Immature natural killer cell (primary cell): ENCODE measurements at regions not wholly inside any gene's neighbourhood (a gene's known extent, or its start where the extent isn't known, plus 50 kb on each side); places are given as distances from the start of the nearest gene placed in this dataset.

Experiments
- DNase-seq, 3 donors: peaks; one replicate each; pipeline ENCODE4 v3.0.0; 2022; ENCODE audit warnings: mixed read lengths in 1 of 3
- H3K27ac Mint-ChIP-seq, 6 donors: one replicate each; pipeline ENCODE4 v1.8.0; 2020; ENCODE audit warnings: mixed read lengths in 6 of 6, mild to moderate bottlenecking in 5 of 6, inconsistent platforms in 4 of 6, moderate library complexity in 3 of 6
- H3K27me3 Mint-ChIP-seq, 3 donors: one replicate each; pipeline ENCODE4 v1.8.0; 2020 to 2021; ENCODE audit warnings: low read depth in 3 of 3, mild to moderate bottlenecking in 3 of 3, mixed read lengths in 3 of 3, moderate library complexity in 3 of 3, inconsistent platforms in 1 of 3
- H3K36me3 Mint-ChIP-seq, 3 donors: one replicate each; pipeline ENCODE4 v1.8.0; 2020; ENCODE audit warnings: mixed read lengths in 3 of 3, inconsistent platforms in 2 of 3, mild to moderate bottlenecking in 2 of 3
- H3K4me1 Mint-ChIP-seq, 2 donors: one replicate each; pipeline ENCODE4 v1.8.0; 2020; ENCODE audit warnings: inconsistent platforms in 2 of 2, mild to moderate bottlenecking in 2 of 2, mixed read lengths in 2 of 2, moderate library complexity in 1 of 2
- H3K4me3 Mint-ChIP-seq, 5 donors: one replicate each; pipeline ENCODE4 v1.8.0; 2020; ENCODE audit warnings: mild to moderate bottlenecking in 5 of 5, mixed read lengths in 5 of 5, inconsistent platforms in 3 of 5, moderate library complexity in 3 of 5
- H3K9me3 Mint-ChIP-seq, 6 donors: one replicate each; pipeline ENCODE4 v1.8.0; 2020; ENCODE audit warnings: mild to moderate bottlenecking in 6 of 6, mixed read lengths in 6 of 6, inconsistent platforms in 4 of 6, moderate library complexity in 3 of 6

DNA sequence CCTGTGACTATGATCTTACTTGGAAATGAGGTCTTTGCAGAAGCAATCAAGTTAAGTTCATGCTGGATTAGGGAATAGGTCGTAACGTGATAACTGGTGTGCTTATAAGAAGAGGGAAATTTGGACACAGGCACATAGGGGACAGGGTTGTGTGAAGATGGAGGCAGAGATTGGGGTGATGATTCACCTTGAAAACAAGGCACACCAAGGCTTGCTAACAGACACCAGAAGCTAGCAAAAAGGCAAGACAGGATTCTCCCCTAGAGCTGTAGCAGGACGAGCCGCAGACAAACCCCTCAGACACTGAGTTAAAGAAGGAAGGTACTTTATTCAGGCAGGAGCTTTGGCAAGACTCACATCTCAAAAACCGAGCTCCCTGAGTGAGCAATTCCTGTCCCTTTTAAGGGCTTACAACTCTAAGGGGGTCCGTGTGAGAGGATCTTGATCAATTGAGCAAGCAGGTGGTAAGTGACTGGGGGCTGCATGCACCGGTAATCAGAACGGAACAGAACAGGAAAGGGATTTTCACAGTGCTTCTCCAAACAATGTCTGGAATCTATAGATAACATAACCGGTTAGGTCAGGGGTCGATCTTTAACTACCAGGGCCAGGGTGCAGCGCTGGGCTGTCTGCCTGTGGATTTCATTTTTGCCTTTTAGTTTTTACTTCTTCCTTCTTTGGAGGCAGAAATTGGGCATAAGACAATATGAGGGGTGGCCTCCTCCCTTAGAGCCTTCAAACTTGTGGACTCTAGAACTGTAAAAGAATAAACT lies 57.5 kb upstream of the S1PR3 start:
- H3K27ac Mint-ChIP-seq, result no peak overlapping the region
- H3K9me3 Mint-ChIP-seq, result peaks cover 0 to 4% (median 0%) of the 10 kb centered on the region in 6 donors
- DNase-seq, result no peak
- peaks cover 4 to 12% (median 11%) of the 10 kb centered on the region in 3 donors for H3K27me3 Mint-ChIP-seq
- no peaks in the 10 kb centered on the region for H3K4me1 Mint-ChIP-seq
- H3K4me3 Mint-ChIP-seq, result no peak overlapping the region
- H3K36me3 Mint-ChIP-seq, result no peaks in the 10 kb centered on the region

GRCh38 chr9:88934876-88935535 lies 56.3 kb upstream of the S1PR3 start:
- H3K9me3 Mint-ChIP-seq, result peaks cover 0 to 4% (median 0%) of the 10 kb centered on the region in 6 donors
- no peak for DNase-seq
- H3K36me3 Mint-ChIP-seq, result no peaks in the 10 kb centered on the region
- no peak overlapping the region for H3K27ac Mint-ChIP-seq
- H3K4me1 Mint-ChIP-seq, result no peaks in the 10 kb centered on the region
- H3K27me3 Mint-ChIP-seq, result peaks cover 7 to 12% (median 11%) of the 10 kb centered on the region in 3 donors
- no peak overlapping the region for H3K4me3 Mint-ChIP-seq

DNA sequence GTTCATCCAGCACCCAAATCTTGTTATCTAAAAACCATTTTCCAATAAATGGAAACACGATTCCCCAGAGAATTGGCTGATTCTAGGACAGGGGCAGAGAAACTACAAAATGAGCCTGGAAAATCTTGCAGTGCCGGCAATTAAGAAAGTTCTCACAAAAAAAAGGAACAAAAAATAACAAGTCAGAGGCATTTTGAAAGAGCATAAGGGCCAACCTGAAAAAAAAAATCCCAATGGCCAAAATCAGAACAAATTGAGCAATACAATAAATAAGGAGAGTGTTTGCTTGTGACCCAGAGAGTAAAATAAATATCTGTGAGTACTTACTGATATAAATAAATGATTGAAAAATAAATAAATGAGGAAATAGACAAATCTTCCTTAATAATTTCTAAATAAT lies 55.1 kb upstream of the S1PR3 start:
- Mint-ChIP-seq H3K4me1 (no peaks in the 10 kb centered on the region), H3K27me3 (peaks cover 6 to 11% (median 9%) of the 10 kb centered on the region in 3 donors), H3K27ac (no peak overlapping the region), H3K4me3 (no peak overlapping the region), H3K36me3 (no peaks in the 10 kb centered on the region), H3K9me3 (peaks cover 0 to 4% (median 0%) of the 10 kb centered on the region in 6 donors)
- no peak for DNase-seq

DNA sequence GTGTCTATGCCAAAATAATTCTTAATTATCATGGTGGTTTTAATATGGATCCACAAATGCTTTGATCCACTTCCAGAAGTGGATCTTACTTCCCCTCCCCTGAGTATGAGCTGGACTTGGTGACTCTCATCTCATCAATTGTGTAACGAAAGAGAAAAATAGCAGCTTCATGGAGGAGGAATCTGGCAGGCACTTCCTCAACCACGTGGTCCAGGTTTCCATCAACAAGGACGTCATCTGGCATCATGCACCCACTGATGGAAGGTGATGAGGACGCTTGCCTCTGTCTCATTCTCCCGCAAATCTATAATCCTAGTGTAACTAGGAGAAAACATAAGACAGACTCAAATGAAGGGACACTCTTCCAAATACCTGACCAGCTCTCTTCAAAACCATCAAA lies 54.6 kb upstream of the S1PR3 start:
- no peaks in the 10 kb centered on the region for H3K36me3 Mint-ChIP-seq

GRCh38 chr9:88937248-88937647 lies 54.0 kb upstream of the S1PR3 start:
- H3K4me3 Mint-ChIP-seq, result no peak overlapping the region
- H3K9me3 Mint-ChIP-seq, result peaks cover 0 to 2% (median 0%) of the 10 kb centered on the region in 6 donors
- H3K36me3 Mint-ChIP-seq, result no peaks in the 10 kb centered on the region
- H3K27ac Mint-ChIP-seq, result no peak overlapping the region
- H3K27me3 Mint-ChIP-seq, result peaks cover 6 to 10% (median 7%) of the 10 kb centered on the region in 3 donors
- DNase-seq, result no peak
- no peaks in the 10 kb centered on the region for H3K4me1 Mint-ChIP-seq

More for the DNA sequence above, 54.6 kb upstream of the S1PR3 start:
- Mint-ChIP-seq H3K27me3 (peaks cover 6 to 11% (median 7%) of the 10 kb centered on the region in 3 donors), H3K27ac (no peak overlapping the region), H3K4me3 (no peak overlapping the region), H3K9me3 (peaks cover 0 to 4% (median 0%) of the 10 kb centered on the region in 6 donors), H3K4me1 (no peaks in the 10 kb centered on the region)
- no peak for DNase-seq

DNA sequence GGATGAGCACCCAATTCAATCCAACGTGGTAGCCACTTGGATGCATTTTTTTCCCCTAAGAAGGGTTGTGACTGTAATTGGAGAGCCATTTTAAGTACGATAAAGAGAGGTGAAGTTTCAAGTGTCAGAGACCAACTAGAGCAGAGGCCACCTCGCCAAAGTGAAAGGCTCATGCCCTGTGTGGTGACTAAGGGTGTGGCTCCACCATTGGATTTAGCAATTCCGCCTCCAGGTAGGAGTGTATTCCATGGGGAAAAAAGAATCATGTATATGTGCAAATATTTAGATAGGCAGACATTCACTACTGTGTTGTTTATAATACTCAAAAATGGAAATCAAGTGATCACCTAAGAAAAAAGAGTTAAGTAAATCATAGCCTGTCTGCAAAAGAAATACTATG lies 53.1 kb upstream of the S1PR3 start:
- no peaks in the 10 kb centered on the region for H3K36me3 Mint-ChIP-seq
- H3K27me3 Mint-ChIP-seq, result peaks cover 6 to 9% (median 7%) of the 10 kb centered on the region in 3 donors
- no peaks in the 10 kb centered on the region for H3K9me3 Mint-ChIP-seq
- H3K4me3 Mint-ChIP-seq, result no peak overlapping the region
- H3K27ac Mint-ChIP-seq, result no peak overlapping the region
- DNase-seq, result no peak
- no peaks in the 10 kb centered on the region for H3K4me1 Mint-ChIP-seq
